OCI-LY7 (cell line): ENCODE measurements at regions not wholly inside any gene's neighbourhood (a gene's known extent, or its start where the extent isn't known, plus 50 kb on each side); places are given as distances from the start of the nearest gene placed in this dataset.

Source experiments
- BruUV-seq: library from RNA; stranded (reverse); fragments of 400-500 nt; replicated peaks from 2 replicates; lab custom pipeline; 2021; lab: Mats Ljungman, UMichigan
- CTCF ChIA-PET: fragments of 300-600 bp; sonication (Branson Sonifier 250); formaldehyde crosslinking; loops from one replicate; lab custom pipeline; 2022; ENCODE audit warnings: antibody characterized with exemption; ENCODE audit not compliant: unreplicated experiment; lab: Charles Lee
- POLR2A ChIA-PET: fragments of 300-600 bp; sonication (Branson Sonifier 250); formaldehyde crosslinking; loops from one replicate; lab custom pipeline; 2022; ENCODE audit warnings: antibody characterized with exemption; lab: Charles Lee
- DNase-seq: peaks from one replicate; pipeline ENCODE4 v3.0.0-alpha.2; 2015; ENCODE audit warnings: low spot score
- H2AFZ ChIP-seq: fragments of 200-600 bp; sonication (generic), shearing (Covaris generic); 2 replicates; pipeline ENCODE4 v1.6.1; 2014; ENCODE audit warnings: mild to moderate bottlenecking, antibody characterized with exemption, low read length, moderate library complexity
- H3K27ac ChIP-seq: fragments of 200-600 bp; sonication (generic); 2 replicates; pipeline ENCODE4 v1.5.1; 2014; ENCODE audit warnings: mixed run types, low read depth, mild to moderate bottlenecking, moderate library complexity, low read length, inconsistent platforms; ENCODE audit not compliant: poor library complexity, severe bottlenecking
- H3K36me3 ChIP-seq: fragments of 200-600 bp; sonication (generic); 2 replicates; pipeline ENCODE4 v1.6.1; 2014; ENCODE audit warnings: mild to moderate bottlenecking, antibody characterized with exemption, low read length, moderate library complexity, mixed read lengths; ENCODE audit not compliant: insufficient read depth
- H3K4me1 ChIP-seq: fragments of 200-600 bp; sonication (generic); 2 replicates; pipeline ENCODE4 v1.5.1; 2014; ENCODE audit warnings: mild to moderate bottlenecking, low read length; ENCODE audit not compliant: insufficient read depth, poor library complexity, severe bottlenecking
- H3K4me2 ChIP-seq: fragments of 200-600 bp; sonication (generic); 2 replicates; pipeline ENCODE4 v1.6.1; 2014; ENCODE audit warnings: mild to moderate bottlenecking, low read length
- H3K4me3 ChIP-seq: fragments of 200-600 bp; sonication (generic); 2 replicates; pipeline ENCODE4 v1.5.1; 2014; ENCODE audit warnings: mild to moderate bottlenecking, low read depth, low read length; ENCODE audit not compliant: poor library complexity, severe bottlenecking
- H3K79me2 ChIP-seq: fragments of 200-600 bp; sonication (generic); 2 replicates; pipeline ENCODE4 v1.6.1; 2016; ENCODE audit warnings: low read depth, mild to moderate bottlenecking, low read length, moderate library complexity, mixed read lengths; ENCODE audit not compliant: insufficient read depth
- H3K9me2 ChIP-seq: fragments of 200-600 bp; sonication (generic); 2 replicates; pipeline ENCODE4 v1.6.1; 2016; ENCODE audit warnings: mild to moderate bottlenecking, low read length, mixed read lengths; ENCODE audit not compliant: insufficient read depth
- H3K9me3 ChIP-seq: fragments of 200-600 bp; sonication (generic); 2 replicates; pipeline ENCODE4 v1.6.1; 2014; ENCODE audit warnings: mild to moderate bottlenecking, mixed run types, low read length, mixed read lengths
- H4K20me1 ChIP-seq: fragments of 200-600 bp; sonication (generic); 2 replicates; pipeline ENCODE4 v1.6.1; 2014; ENCODE audit warnings: mild to moderate bottlenecking, antibody characterized with exemption, low read length, moderate library complexity, mixed read lengths; ENCODE audit not compliant: insufficient read depth
- CTCF ChIP-seq: fragments of 200-600 bp; sonication (generic); conservative IDR thresholded peaks from 2 replicates; pipeline ENCODE4 v1.5.1; 2014; ENCODE audit warnings: mild to moderate bottlenecking, antibody characterized with exemption, low read length, moderate library complexity, mixed read lengths
- EZH2phosphoT487 ChIP-seq: fragments of 200-600 bp; sonication (generic); IDR thresholded peaks from 2 replicates; pipeline ENCODE4 v1.6.1; 2018; ENCODE audit warnings: low read depth, borderline replicate concordance, mild to moderate bottlenecking, mixed run types, antibody characterized with exemption, low read length, moderate library complexity, mixed read lengths
- intact Hi-C: fragments of 100-400 bp; cut with micrococcal nuclease; formaldehyde crosslinking; loops from one replicate; pipeline ENCODE4 v1.10.0; 2022; ENCODE audit not compliant: unreplicated experiment

GRCh38 chrX:147315483-147315882, 500.9 kb upstream of the CXorf51A start:
- no peak for DNase-seq
- H3K27ac ChIP-seq, result no peak overlapping the region
- H3K79me2 ChIP-seq, result no peaks in the 10 kb centered on the region
- ChIA-PET POLR2A (interaction anchor here (0.6 kb wide), 1 partner anchor 256 kb away, joined by 3 read pairs; no protein-coding TSS in a partner anchor), CTCF (no interaction called here)
- H3K9me3 ChIP-seq, result no peaks in the 10 kb centered on the region
- no TSS peak for BruUV-seq
- H3K36me3 ChIP-seq, result no peaks in the 10 kb centered on the region
- TF ChIP-seq CTCF (no peak), EZH2phosphoT487 (no peak)
- intact Hi-C loops, result no loop called here
- no peak overlapping the region for H3K4me2 ChIP-seq
- no peaks in the 10 kb centered on the region for H4K20me1 ChIP-seq
- H3K4me3 ChIP-seq, result no peak overlapping the region
- no peaks in the 10 kb centered on the region for H3K9me2 ChIP-seq
- no peaks in the 10 kb centered on the region for H3K4me1 ChIP-seq
- no peak overlapping the region for H2AFZ ChIP-seq
